Transverse colon (tissue), 4 donors: ENCODE measurements at regions not wholly inside any gene's neighbourhood (a gene's known extent, or its start where the extent isn't known, plus 50 kb on each side); places are given as distances from the start of the nearest gene placed in this dataset.

Experiments
- DNase-seq: peaks from one replicate; pipeline ENCODE4 v3.0.0-alpha.2; 2019
- H3K27ac ChIP-seq, 4 donors: fragments of 200-600 bp; sonication (generic); 2 replicates each; pipeline ENCODE4 v1.5.1; 2016 to 2018; ENCODE audit warnings: inconsistent platforms in 4 of 4
- H3K27me3 ChIP-seq: fragments of 200-600 bp; sonication (generic); 2 replicates; pipeline ENCODE4 v1.5.1; 2017; ENCODE audit warnings: inconsistent platforms
- H3K36me3 ChIP-seq, 4 donors: fragments of 200-600 bp; sonication (generic); 2 replicates each; pipeline ENCODE4 v1.5.1; 2017 to 2019; ENCODE audit warnings: inconsistent platforms in 4 of 4
- H3K4me1 ChIP-seq, 4 donors: fragments of 200-600 bp; sonication (generic); 2 replicates each; pipeline ENCODE4 v1.5.1; 2017 to 2020; ENCODE audit warnings: inconsistent platforms in 4 of 4
- H3K4me3 ChIP-seq, 4 donors: fragments of 200-600 bp; sonication (generic); 1 replicate in 1 of 4; 2 replicates in 3 of 4; pipeline versions ENCODE4 v1.5.1 to v1.6.1; 2017 to 2019; ENCODE audit warnings: inconsistent platforms in 4 of 4
- H3K9me3 ChIP-seq, 2 donors: fragments of 200-600 bp; sonication (generic); 2 replicates each; pipeline ENCODE4 v1.5.1; 2017 to 2019; ENCODE audit warnings: inconsistent platforms in 2 of 2
- CTCF ChIP-seq, 5 experiments: fragments of 200-600 bp in 3 of 5; fragments of 450-650 bp in 2 of 5; sonication (generic) in 3 of 5; IDR thresholded peaks; 1 replicate in 2 of 5; 2 replicates in 3 of 5; pipeline ENCODE4 v1.5.1; 2016 to 2017; ENCODE audit warnings: antibody characterized with exemption in 5 of 5, inconsistent platforms in 3 of 5, mild to moderate bottlenecking in 2 of 5, moderate library complexity in 1 of 5
- EP300 ChIP-seq: sonication (generic); formaldehyde crosslinking; IDR thresholded peaks from one replicate; pipeline ENCODE4 v1.6.1; 2017; ENCODE audit warnings: antibody characterized with exemption, low read depth
- POLR2A ChIP-seq: fragments of 450-650 bp; IDR thresholded peaks from one replicate; pipeline ENCODE4 v1.6.1; 2016; ENCODE audit warnings: antibody characterized with exemption, mild to moderate bottlenecking, moderate library complexity
- POLR2AphosphoS5 ChIP-seq, 3 donors: sonication (generic); formaldehyde crosslinking; IDR thresholded peaks; one replicate each; pipeline ENCODE4 v1.6.1; 2016; ENCODE audit warnings: antibody characterized with exemption in 3 of 3
- WGBS, 2 donors: methylation state at CpG; one replicate each; pipeline ENCODE4 v1.1.5; 2018; ENCODE audit warnings: low coverage in 1 of 2; 5-methylcytosine and 5-hydroxymethylcytosine counted together
- in situ Hi-C, 4 donors: fragments of 200-750 bp; cut with MboI; loops; one replicate each; pipeline versions ENCODE4 v1.15.0 to v1.15.1; 2017; ENCODE audit warnings: low sequenced_read_pairs in 3 of 4, low pct_ligation_motif_present in 1 of 4, low pct_unique_long_range_greater_than_20kb in 1 of 4
- intact Hi-C: fragments of 100-400 bp; cut with DNase I; formaldehyde crosslinking; loops from one replicate; pipeline ENCODE4 v1.15.1; 2023; ENCODE audit warnings: low total_unique reads

- H3K4me1 ChIP-seq, result no peaks in the 10 kb centered on the region
- no peaks in the 10 kb centered on the region for H3K27me3 ChIP-seq
- in situ Hi-C loops, result no loop called here
- H3K4me3 ChIP-seq, result no peak overlapping the region
- 59 to 75% methylated on average over 3 of the region's 3 CpGs for WGBS, 2 donors
- no peak overlapping the region for H3K27ac ChIP-seq
- DNase-seq, result no peak
- no peaks in the 10 kb centered on the region for H3K36me3 ChIP-seq
- no peaks in the 10 kb centered on the region for H3K9me3 ChIP-seq
- no peak for TF ChIP-seq POLR2AphosphoS5 (IDR thresholded peaks at IDR 0.05)
- no peak for TF ChIP-seq POLR2A
- no peak for TF ChIP-seq CTCF (IDR thresholded peaks at IDR 0.05)
- no peak for TF ChIP-seq EP300
- intact Hi-C loops, result no loop called here
These were observed 1019.5 kb downstream of the PCDH9 start for GRCh38 chr13:66210677-66211076.

DNA sequence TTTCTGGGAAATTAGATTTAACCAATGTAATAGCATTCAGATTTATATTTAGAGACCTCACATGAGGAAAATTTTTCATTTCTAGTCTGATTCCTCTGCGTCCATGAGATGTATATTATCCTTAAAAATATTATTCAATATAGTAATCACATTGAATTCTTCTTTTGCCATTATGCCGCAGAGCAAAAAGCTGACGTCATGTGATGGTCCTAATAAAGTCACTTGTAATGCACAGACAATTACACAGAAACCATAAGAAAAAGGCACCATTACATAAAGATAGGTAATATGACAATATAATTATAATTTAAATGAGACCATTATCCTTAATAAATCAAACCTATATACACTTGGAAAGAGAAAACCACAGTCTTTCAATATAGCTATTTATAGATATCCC is 1021.5 kb downstream of the PCDH9 start:
- in situ Hi-C loops (no loop called here), intact Hi-C loops (no loop called here)
- Histone ChIP-seq H3K4me1 (no peaks in the 10 kb centered on the region), H3K9me3 (no peaks in the 10 kb centered on the region), H3K36me3 (no peaks in the 10 kb centered on the region), H3K4me3 (no peak overlapping the region), H3K27ac (no peak overlapping the region), H3K27me3 (no peaks in the 10 kb centered on the region)
- DNase-seq, result no peak
- TF ChIP-seq EP300 (no peak), POLR2AphosphoS5 (IDR thresholded peaks at IDR 0.05) (no peak), POLR2A (no peak), CTCF (IDR thresholded peaks at IDR 0.05) (no peak)
- 64 to 65% methylated on average over 3 of the region's 3 CpGs for WGBS, 2 donors

DNA sequence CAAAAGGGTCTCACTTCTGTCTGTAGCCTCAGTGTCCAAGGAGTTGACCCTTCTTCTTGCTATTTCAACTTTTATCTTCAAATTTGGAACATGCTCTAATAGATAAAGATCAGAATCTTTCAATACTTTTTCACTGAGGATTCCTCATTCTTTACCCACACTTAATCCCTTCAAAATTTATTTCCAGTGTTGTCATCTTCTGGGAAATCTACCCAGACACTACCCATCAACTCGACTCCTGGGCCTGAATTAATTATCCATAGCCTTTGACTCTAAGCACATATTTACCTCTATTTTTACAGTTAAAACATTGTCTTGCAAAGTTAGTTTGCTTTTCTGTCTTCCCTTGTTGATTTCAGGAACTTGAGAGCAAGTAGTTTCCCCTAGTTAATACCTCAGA is 1022.5 kb downstream of the PCDH9 start:
- H3K4me3 ChIP-seq, result no peak overlapping the region
- DNase-seq, result no peak
- in situ Hi-C loops (no loop called here), intact Hi-C loops (no loop called here)
- H3K9me3 ChIP-seq, result no peaks in the 10 kb centered on the region
- no peaks in the 10 kb centered on the region for H3K27me3 ChIP-seq
- 59 to 80% methylated on average over 1 of the region's 1 CpG for WGBS, 2 donors
- no peaks in the 10 kb centered on the region for H3K4me1 ChIP-seq
- H3K27ac ChIP-seq, result no peak overlapping the region
- TF ChIP-seq CTCF (IDR thresholded peaks at IDR 0.05), result no peak
- TF ChIP-seq POLR2A, result no peak
- TF ChIP-seq POLR2AphosphoS5 (IDR thresholded peaks at IDR 0.05), result no peak
- no peak for TF ChIP-seq EP300
- no peaks in the 10 kb centered on the region for H3K36me3 ChIP-seq

DNA sequence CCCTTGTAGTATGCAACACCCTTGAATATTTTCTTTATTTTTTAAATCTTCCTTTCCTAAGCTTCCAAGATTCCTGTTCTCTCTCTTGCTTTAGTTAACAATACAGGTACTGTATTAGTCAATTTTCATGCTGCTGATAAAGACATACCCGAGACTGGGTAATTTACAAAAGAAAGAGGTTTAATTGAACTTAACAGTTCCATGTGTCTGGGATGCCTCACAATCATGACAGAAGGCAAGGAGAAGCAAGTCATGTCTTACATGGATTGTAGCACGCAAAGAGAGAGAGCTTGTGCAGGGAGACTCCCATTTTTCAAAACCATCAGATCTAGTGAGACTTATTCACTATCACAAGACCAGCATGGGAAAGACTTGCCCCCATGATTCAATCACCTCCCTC is 1024.3 kb downstream of the PCDH9 start:
- in situ Hi-C loops (no loop called here), intact Hi-C loops (no loop called here)
- Histone ChIP-seq H3K27me3 (no peaks in the 10 kb centered on the region), H3K4me1 (no peaks in the 10 kb centered on the region), H3K27ac (no peak overlapping the region), H3K9me3 (no peaks in the 10 kb centered on the region), H3K36me3 (no peaks in the 10 kb centered on the region), H3K4me3 (no peak overlapping the region)
- TF ChIP-seq POLR2A (no peak), POLR2AphosphoS5 (IDR thresholded peaks at IDR 0.05) (no peak), CTCF (IDR thresholded peaks at IDR 0.05) (no peak), EP300 (no peak)
- DNase-seq, result no peak
- 40 to 71% methylated on average over 1 to 2 of the region's 2 CpGs for WGBS, 2 donors
